ENCODE measurements at regions not wholly inside any gene's neighbourhood (a gene's known extent, or its start where the extent isn't known, plus 50 kb on each side); places are given as distances from the start of the nearest gene placed in this dataset.
"Not testable (repeated sequence)": the region's sequence is repeated elsewhere in the genome, so short reads cannot be mapped to it uniquely, and the experiment has no call there.

DNA sequence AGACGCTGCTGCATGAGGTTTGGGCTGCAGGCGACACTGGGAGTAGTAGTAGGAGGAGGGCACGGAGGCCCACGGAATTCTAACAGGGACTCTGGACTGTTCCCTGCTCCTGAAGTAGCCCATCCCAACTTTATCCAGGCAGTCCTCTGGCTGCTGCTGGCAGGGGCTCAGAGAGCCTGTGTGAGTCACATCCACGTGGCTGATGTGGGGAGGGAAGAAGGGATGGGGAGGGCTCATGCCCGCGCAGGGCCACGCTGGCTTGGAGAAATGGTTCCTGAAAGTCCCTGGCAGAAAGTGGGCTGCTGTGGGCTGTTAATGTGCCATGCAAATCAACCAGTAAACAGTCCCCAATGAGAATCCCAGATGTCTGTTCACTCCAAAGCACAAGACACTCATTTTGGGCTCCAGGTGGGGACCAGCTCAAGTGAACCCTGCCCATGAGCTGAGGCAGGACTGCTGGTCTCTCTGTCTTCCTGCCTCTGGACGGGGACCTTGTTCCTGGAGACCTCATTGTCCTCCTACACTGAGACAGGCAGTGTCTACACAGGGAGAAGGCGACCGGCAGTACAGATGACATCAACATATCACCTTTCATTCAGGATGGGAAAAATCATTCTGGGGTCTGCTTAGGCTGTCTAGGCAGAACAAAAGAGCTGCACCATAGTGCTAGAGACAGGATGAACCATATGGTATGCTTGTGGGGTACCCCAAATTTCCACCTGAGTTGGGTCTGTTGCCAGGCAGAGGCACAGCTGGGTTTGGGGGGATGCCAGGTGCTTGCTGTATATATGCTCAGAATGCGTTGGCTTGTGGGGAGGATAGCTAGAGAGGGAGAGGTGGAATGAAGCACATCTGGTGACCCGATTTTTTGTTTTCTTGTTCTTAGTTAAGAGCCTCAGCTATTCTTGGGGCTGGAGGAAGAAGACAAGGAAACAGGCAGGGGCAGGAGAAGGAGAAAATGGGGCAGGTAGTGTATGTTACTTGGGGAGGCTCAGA lies 57.9 kb upstream of the FMOD start:
- Histone ChIP-seq H3K36me3 (ENCODE audit: insufficient read depth, low read length) (no peaks in the 10 kb centered on the region), H3K4me1 (ENCODE audit: insufficient read depth, low read length, poor library complexity, severe bottlenecking) (peaks cover 27% of the 10 kb centered on the region), H4K20me1 (ENCODE audit: insufficient read depth, low read length) (no peaks in the 10 kb centered on the region), H2AFZ (ENCODE audit: low read length) (peak overlapping the region; percentile 75; the same call in 1 of the 2 replicates), H3K79me2 (ENCODE audit: insufficient read depth, low read depth, low read length) (no peaks in the 10 kb centered on the region), H3K4me3 (ENCODE audit: low read depth, low read length, poor library complexity, severe bottlenecking) (no peak overlapping the region), H3K9me2 (ENCODE audit: insufficient read depth, low read length) (no peaks in the 10 kb centered on the region), H3K9me3 (ENCODE audit: low read length) (no peaks in the 10 kb centered on the region), H3K27ac (ENCODE audit: low read depth, low read length, poor library complexity, severe bottlenecking) (no peak overlapping the region), H3K4me2 (ENCODE audit: low read length) (peak overlapping the region; percentile 52; the same call in 1 of the 2 replicates)
- TF ChIP-seq, protein P1, sequence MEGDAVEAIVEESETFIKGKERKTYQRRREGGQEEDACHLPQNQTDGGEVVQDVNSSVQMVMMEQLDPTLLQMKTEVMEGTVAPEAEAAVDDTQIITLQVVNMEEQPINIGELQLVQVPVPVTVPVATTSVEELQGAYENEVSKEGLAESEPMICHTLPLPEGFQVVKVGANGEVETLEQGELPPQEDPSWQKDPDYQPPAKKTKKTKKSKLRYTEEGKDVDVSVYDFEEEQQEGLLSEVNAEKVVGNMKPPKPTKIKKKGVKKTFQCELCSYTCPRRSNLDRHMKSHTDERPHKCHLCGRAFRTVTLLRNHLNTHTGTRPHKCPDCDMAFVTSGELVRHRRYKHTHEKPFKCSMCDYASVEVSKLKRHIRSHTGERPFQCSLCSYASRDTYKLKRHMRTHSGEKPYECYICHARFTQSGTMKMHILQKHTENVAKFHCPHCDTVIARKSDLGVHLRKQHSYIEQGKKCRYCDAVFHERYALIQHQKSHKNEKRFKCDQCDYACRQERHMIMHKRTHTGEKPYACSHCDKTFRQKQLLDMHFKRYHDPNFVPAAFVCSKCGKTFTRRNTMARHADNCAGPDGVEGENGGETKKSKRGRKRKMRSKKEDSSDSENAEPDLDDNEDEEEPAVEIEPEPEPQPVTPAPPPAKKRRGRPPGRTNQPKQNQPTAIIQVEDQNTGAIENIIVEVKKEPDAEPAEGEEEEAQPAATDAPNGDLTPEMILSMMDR (conservative IDR thresholded peaks at IDR 0.05; ENCODE audit: low read length) = no peak
- TF ChIP-seq EZH2phosphoT487 (IDR thresholded peaks at IDR 0.05; ENCODE audit: borderline replicate concordance, low read depth, low read length) = no peak
- DNase-seq (ENCODE audit: low spot score) = no peak
- BruUV-seq (replicated peaks) = no TSS peak
- intact Hi-C loops (cut with micrococcal nuclease; ENCODE audit: unreplicated experiment) = no loop called here
- CTCF ChIA-PET (ENCODE audit: unreplicated experiment) = no interaction called here
- POLR2A ChIA-PET = interaction anchor here (0.7 kb wide), 1 partner anchor 144 kb away, joined by 3 read pairs; no protein-coding TSS in a partner anchor

GRCh38 chr1:203410182-203410900 lies 59.4 kb upstream of the FMOD start:
- Histone ChIP-seq H3K4me3 (ENCODE audit: low read depth, low read length, poor library complexity, severe bottlenecking) (peak overlapping the region; percentile 20), H3K27ac (ENCODE audit: low read depth, low read length, poor library complexity, severe bottlenecking) (peak overlapping the region; percentile 8), H3K4me1 (ENCODE audit: insufficient read depth, low read length, poor library complexity, severe bottlenecking) (peaks cover 27% of the 10 kb centered on the region), H3K9me2 (ENCODE audit: insufficient read depth, low read length) (no peaks in the 10 kb centered on the region), H4K20me1 (ENCODE audit: insufficient read depth, low read length) (no peaks in the 10 kb centered on the region), H3K4me2 (ENCODE audit: low read length) (peak overlapping the region; percentile 52), H3K79me2 (ENCODE audit: insufficient read depth, low read depth, low read length) (no peaks in the 10 kb centered on the region), H3K36me3 (ENCODE audit: insufficient read depth, low read length) (no peaks in the 10 kb centered on the region), H3K9me3 (ENCODE audit: low read length) (no peaks in the 10 kb centered on the region), H2AFZ (ENCODE audit: low read length) (peak overlapping the region; percentile 75)
- ChIA-PET CTCF (ENCODE audit: unreplicated experiment) (interaction anchor here (0.9 to 1.1 kb wide), 2 partner anchors 68 to 69 kb away, joined by 3 to 5 read pairs; no protein-coding TSS in a partner anchor), POLR2A (interaction anchor here (0.8 to 1.4 kb wide), 5 partner anchors 15 to 46 kb away, joined by 3 to 5 read pairs (median 3); no protein-coding TSS in a partner anchor)
- TF ChIP-seq, protein P1 (conservative IDR thresholded peaks at IDR 0.05; ENCODE audit: low read length) = no peak
- TF ChIP-seq EZH2phosphoT487 (IDR thresholded peaks at IDR 0.05; ENCODE audit: borderline replicate concordance, low read depth, low read length) = no peak
- no TSS peak for BruUV-seq (replicated peaks)
- peak; percentile 53 for DNase-seq (ENCODE audit: low spot score)
- intact Hi-C loops (cut with micrococcal nuclease; ENCODE audit: unreplicated experiment) = no loop called here

- DNase-seq (ENCODE audit: low spot score); H3K36me3 ChIP-seq (ENCODE audit: insufficient read depth, low read length); intact Hi-C loops (cut with micrococcal nuclease; ENCODE audit: unreplicated experiment); CTCF ChIA-PET (ENCODE audit: unreplicated experiment); H3K79me2 ChIP-seq (ENCODE audit: insufficient read depth, low read depth, low read length); H2AFZ ChIP-seq (ENCODE audit: low read length); H3K4me2 ChIP-seq (ENCODE audit: low read length); H3K4me3 ChIP-seq (ENCODE audit: low read depth, low read length, poor library complexity, severe bottlenecking); H4K20me1 ChIP-seq (ENCODE audit: insufficient read depth, low read length); H3K9me2 ChIP-seq (ENCODE audit: insufficient read depth, low read length); H3K27ac ChIP-seq (ENCODE audit: low read depth, low read length, poor library complexity, severe bottlenecking); BruUV-seq (replicated peaks); H3K9me3 ChIP-seq (ENCODE audit: low read length): not testable (repeated sequence)
- POLR2A ChIA-PET = interaction anchor here (0.5 to 0.6 kb wide), 2 partner anchors 25 to 1904 kb away, joined by 3 to 4 read pairs; no protein-coding TSS in a partner anchor
- H3K4me1 ChIP-seq (ENCODE audit: insufficient read depth, low read length, poor library complexity, severe bottlenecking) = peaks cover 27% of the 10 kb centered on the region
These were observed 60.5 kb upstream of the FMOD start for GRCh38 chr1:203411431-203411830.

All from OCI-LY7 (cell line).